GM12878 (cell line): ENCODE measurements at regions not wholly inside any gene's neighbourhood (a gene's known extent, or its start where the extent isn't known, plus 50 kb on each side); places are given as distances from the start of the nearest gene placed in this dataset.

ENCODE experiments used
- CHD2 ChIP-seq: IDR thresholded peaks from 2 replicates; pipeline ENCODE4 v1.6.1; 2011; ENCODE audit warnings: low read depth, low read length, improper control_type of control experiment, borderline replicate concordance
- EGR1 ChIP-seq, 2 experiments: IDR thresholded peaks; 1 replicate in 1 of 2; 2 replicates in 1 of 2; pipeline ENCODE4 v1.6.1; 2011 to 2012; ENCODE audit warnings: low read depth in 2 of 2, low read length in 2 of 2, borderline replicate concordance in 1 of 2, mild to moderate bottlenecking in 1 of 2, moderate library complexity in 1 of 2
- LARP7 ChIP-seq: fragments of 450-650 bp; IDR thresholded peaks from 2 replicates; pipeline ENCODE4 v1.6.1; 2017; ENCODE audit warnings: mild to moderate bottlenecking
- MTA3 ChIP-seq: IDR thresholded peaks from 2 replicates; pipeline ENCODE4 v1.6.1; 2012; ENCODE audit warnings: low read length, inconsistent platforms, borderline replicate concordance
- POLR2A ChIP-seq: IDR thresholded peaks from 2 replicates; pipeline ENCODE4 v1.6.1; 2011; ENCODE audit warnings: low read depth, mild to moderate bottlenecking, low read length
- POLR2AphosphoS5 ChIP-seq: IDR thresholded peaks from 2 replicates; pipeline ENCODE4 v1.6.1; 2011; ENCODE audit warnings: mild to moderate bottlenecking, low read length, inconsistent platforms
- RAD21 ChIP-seq: IDR thresholded peaks from 2 replicates; pipeline ENCODE4 v1.6.1; 2011; ENCODE audit warnings: mild to moderate bottlenecking, low read depth, low read length, moderate library complexity; ENCODE audit not compliant: insufficient read depth
- TCF12 ChIP-seq: IDR thresholded peaks from 2 replicates; pipeline ENCODE4 v1.6.1; 2011; ENCODE audit warnings: low read depth, mild to moderate bottlenecking, low read length
- TCF3 ChIP-seq: IDR thresholded peaks from 2 replicates; pipeline ENCODE4 v1.6.1; 2012; ENCODE audit warnings: low read depth, mild to moderate bottlenecking, low read length, borderline replicate concordance; ENCODE audit not compliant: insufficient read depth
- TF ChIP-seq, protein P1 (sequence below), 3 experiments: IDR thresholded peaks in 2 of 3; conservative IDR thresholded peaks in 1 of 3; 2 replicates each; pipeline ENCODE4 v1.5.1; 2011; ENCODE audit warnings: low read depth in 3 of 3, low read length in 3 of 3, mild to moderate bottlenecking in 3 of 3, control low read depth in 2 of 3, moderate library complexity in 2 of 3, inconsistent platforms in 1 of 3, mixed read lengths in 1 of 3; ENCODE audit not compliant: control insufficient read depth in 2 of 3, insufficient read depth in 1 of 3; ENCODE audit errors: extremely low read depth in 1 of 3
- TF ChIP-seq, protein P2 (sequence below): fragments of 450-650 bp; IDR thresholded peaks from 2 replicates; pipeline ENCODE4 v1.6.1; 2018; ENCODE audit warnings: borderline replicate concordance, mild to moderate bottlenecking; ENCODE audit not compliant: partially characterized antibody

DNA sequence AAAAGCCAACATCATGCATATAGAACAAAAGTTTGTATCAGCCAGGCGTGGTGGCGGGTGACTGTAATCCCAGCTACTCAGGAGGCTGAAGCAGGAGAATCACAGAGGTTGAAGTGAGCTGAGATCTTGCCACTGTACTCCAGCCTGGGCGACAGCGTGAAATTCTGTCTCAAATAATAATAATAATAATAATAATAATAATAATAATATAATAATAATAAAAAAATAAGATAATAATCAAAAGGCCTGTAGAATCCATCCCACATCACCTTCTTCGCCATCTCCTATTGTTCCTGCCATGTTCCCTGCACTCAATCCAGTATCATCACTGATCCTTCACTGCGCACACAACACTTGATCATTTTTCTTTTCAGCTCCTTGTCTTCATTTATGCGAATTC, 619.3 kb upstream of the ADARB2 start:
- TF ChIP-seq TCF3 = no peak
- no peak for TF ChIP-seq LARP7
- TF ChIP-seq RAD21 = no peak
- TF ChIP-seq, protein P1, sequence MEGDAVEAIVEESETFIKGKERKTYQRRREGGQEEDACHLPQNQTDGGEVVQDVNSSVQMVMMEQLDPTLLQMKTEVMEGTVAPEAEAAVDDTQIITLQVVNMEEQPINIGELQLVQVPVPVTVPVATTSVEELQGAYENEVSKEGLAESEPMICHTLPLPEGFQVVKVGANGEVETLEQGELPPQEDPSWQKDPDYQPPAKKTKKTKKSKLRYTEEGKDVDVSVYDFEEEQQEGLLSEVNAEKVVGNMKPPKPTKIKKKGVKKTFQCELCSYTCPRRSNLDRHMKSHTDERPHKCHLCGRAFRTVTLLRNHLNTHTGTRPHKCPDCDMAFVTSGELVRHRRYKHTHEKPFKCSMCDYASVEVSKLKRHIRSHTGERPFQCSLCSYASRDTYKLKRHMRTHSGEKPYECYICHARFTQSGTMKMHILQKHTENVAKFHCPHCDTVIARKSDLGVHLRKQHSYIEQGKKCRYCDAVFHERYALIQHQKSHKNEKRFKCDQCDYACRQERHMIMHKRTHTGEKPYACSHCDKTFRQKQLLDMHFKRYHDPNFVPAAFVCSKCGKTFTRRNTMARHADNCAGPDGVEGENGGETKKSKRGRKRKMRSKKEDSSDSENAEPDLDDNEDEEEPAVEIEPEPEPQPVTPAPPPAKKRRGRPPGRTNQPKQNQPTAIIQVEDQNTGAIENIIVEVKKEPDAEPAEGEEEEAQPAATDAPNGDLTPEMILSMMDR (IDR thresholded peaks at IDR 0.05 in 2 of 3, conservative IDR thresholded peaks at IDR 0.05 in 1 of 3; ENCODE audit: control insufficient read depth in 2 of 3, extremely low read depth in 1 of 3, insufficient read depth in 1 of 3, low read depth in 3 of 3, low read length in 3 of 3) = no peak
- no peak for TF ChIP-seq EGR1 (IDR thresholded peaks at IDR 0.05; ENCODE audit: borderline replicate concordance in 1 of 2, low read depth in 2 of 2, low read length in 2 of 2)
- TF ChIP-seq POLR2A = no peak
- TF ChIP-seq MTA3 = no peak
- TF ChIP-seq POLR2AphosphoS5 = no peak
- no peak for TF ChIP-seq CHD2
- TF ChIP-seq TCF12 = no peak
- TF ChIP-seq, protein P2, sequence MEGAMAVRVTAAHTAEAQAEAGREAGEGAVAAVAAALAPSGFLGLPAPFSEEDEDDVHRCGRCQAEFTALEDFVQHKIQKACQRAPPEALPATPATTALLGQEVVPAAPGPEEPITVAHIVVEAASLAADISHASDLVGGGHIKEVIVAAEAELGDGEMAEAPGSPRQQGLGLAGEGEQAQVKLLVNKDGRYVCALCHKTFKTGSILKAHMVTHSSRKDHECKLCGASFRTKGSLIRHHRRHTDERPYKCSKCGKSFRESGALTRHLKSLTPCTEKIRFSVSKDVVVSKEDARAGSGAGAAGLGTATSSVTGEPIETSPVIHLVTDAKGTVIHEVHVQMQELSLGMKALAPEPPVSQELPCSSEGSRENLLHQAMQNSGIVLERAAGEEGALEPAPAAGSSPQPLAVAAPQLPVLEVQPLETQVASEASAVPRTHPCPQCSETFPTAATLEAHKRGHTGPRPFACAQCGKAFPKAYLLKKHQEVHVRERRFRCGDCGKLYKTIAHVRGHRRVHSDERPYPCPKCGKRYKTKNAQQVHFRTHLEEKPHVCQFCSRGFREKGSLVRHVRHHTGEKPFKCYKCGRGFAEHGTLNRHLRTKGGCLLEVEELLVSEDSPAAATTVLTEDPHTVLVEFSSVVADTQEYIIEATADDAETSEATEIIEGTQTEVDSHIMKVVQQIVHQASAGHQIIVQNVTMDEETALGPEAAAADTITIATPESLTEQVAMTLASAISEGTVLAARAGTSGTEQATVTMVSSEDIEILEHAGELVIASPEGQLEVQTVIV = no peak
